AG09319 (cell line): ENCODE measurements at regions not wholly inside any gene's neighbourhood (a gene's known extent, or its start where the extent isn't known, plus 50 kb on each side); places are given as distances from the start of the nearest gene placed in this dataset.

Experiments used
- DNase-seq: peaks from one replicate; pipeline ENCODE4 v3.0.0-alpha.2; 2010; ENCODE audit warnings: low read depth; ENCODE audit errors: extremely low read depth
- CTCF ChIP-seq: IDR thresholded peaks from 2 replicates; pipeline ENCODE4 v1.5.1; 2011; ENCODE audit warnings: low read depth, mild to moderate bottlenecking, inconsistent platforms, low read length, moderate library complexity

DNA sequence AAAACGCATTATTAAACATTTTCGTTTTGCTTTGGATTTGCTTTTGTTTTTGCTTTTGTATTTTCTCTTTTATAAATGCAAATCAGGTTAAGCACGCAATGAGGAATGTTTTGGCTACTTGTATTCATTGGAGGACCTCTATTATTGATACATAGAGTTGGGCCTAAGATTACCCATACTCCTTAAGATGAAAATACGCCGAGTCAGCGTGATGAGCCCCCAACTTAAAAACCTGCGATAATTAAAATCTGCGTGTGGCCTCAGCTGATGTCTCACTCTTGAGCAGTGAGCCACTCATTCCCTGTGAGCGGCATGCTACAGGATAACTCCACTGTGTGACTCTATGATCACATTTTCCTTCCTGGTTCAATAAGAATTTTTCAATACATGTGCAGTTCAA is 518.3 kb downstream of the IRX1 start:
- no peak for TF ChIP-seq CTCF
- no peak for DNase-seq

- no peak for TF ChIP-seq CTCF
Measured at GRCh38 chr5:4114452-4114851, 518.8 kb downstream of the IRX1 start.

DNA sequence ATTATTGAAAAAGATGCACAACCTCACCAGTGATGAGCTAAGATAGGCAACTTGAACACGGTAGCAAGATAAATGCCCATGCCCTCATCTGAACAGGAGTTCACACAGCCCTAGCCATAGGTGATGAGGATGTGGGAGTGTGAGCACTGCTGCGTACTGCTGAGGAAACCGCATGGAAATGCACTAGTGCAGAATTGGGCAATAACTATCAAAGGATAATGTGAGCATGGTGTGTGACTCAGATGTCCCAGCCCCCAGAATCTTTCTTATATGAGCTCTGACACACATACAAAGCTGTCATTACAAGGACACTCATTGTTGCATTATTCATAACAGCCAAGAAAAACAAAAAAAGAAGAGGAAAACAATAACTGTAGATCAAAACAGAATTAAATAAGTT is 521.2 kb downstream of the IRX1 start:
- TF ChIP-seq CTCF, result no peak
- DNase-seq, result no peak

More at GRCh38 chr5:4114452-4114851, 518.8 kb downstream of the IRX1 start:
- DNase-seq, result no peak

DNA sequence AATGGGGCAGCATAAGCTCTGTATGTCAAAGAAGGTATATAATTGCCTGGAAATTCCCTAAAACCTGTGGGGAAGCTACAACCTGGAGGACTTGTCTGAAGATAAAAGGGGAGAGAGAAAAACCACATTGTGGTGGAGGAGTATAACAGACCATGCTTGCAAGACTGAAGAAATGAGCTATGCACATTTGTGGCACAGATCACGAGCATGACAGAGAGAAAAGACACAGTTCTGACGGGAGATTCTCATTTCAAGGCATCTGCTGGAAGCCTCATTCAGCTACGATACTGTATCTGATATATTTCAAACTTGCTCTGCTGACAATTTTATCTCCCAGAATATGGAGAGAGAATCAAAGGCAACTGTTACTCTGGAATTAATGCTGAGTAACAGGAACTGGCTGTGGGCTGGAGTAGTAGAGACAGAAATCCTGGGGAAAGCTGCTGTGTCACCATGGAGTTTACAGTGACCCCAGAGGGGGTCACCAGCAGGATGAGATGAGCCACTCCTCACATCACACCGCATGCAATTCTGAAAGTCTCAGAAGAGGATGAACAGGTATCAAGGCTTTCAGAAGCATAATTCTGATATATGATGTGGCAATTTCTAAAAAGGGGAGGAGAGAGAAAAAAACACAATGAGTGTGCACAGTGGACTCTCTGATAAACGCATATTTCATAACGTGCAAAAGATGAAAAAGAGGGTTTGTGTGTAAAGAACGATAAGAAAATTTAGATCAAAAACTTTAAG is 528.8 kb downstream of the IRX1 start:
- DNase-seq, result no peak
- no peak for TF ChIP-seq CTCF

GRCh38 chr5:4128994-4129393 is 533.4 kb downstream of the IRX1 start:
- TF ChIP-seq CTCF, result no peak
- no peak for DNase-seq

GRCh38 chr5:4129523-4129922 is 533.9 kb downstream of the IRX1 start:
- TF ChIP-seq CTCF, result no peak
- no peak for DNase-seq

DNA sequence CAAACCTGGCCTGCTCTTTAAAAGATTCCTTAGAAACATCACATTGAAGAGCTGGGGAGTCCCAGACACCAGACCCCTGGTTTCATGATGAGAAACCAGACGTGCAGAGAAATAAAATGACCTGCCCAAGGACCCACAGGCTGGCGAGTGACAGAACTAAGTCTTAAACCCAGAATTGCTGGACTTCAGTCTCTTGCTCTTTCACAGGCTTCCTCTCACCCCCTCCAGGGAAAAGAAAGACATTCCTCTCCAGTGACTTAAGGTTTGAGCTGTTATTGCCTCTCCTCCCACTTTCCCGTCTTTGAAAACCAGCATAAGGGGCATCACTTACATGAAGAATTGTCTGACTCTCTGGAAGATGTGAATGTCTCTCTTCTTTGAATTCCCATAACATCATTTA is 535.2 kb downstream of the IRX1 start:
- no peak for TF ChIP-seq CTCF
- no peak for DNase-seq
